GDM1 (cell line): ENCODE measurements at regions not wholly inside any gene's neighbourhood (a gene's known extent, or its start where the extent isn't known, plus 50 kb on each side); places are given as distances from the start of the nearest gene placed in this dataset.

Experiments
- DNase-seq: peaks from one replicate; lab custom pipeline; 2025; lab: John Stamatoyannopoulos, UW

GRCh38 chr22:49435596-49435995 lies 392.1 kb downstream of the BRD1 start:
- no peak for DNase-seq

- no peak for DNase-seq
Observed at GRCh38 chr22:49433717-49434611, 393.7 kb downstream of the BRD1 start.

- no peak for DNase-seq
Observed at GRCh38 chr22:49432897-49433443, 394.7 kb downstream of the BRD1 start.

GRCh38 chr22:49432211-49432896 lies 395.3 kb downstream of the BRD1 start:
- no peak for DNase-seq

GRCh38 chr22:49431551-49431950 lies 396.1 kb downstream of the BRD1 start:
- DNase-seq, result no peak

- no peak for DNase-seq
Observed at GRCh38 chr22:49429066-49429465, 398.6 kb downstream of the BRD1 start.

- DNase-seq, result no peak
Observed at GRCh38 chr22:49427941-49428340, 399.7 kb downstream of the BRD1 start.

- DNase-seq, result no peak
Observed at GRCh38 chr22:49427341-49427740, 400.3 kb downstream of the BRD1 start.

- no peak for DNase-seq
Observed at GRCh38 chr22:49426618-49427266, 400.9 kb downstream of the BRD1 start.

GRCh38 chr22:49426098-49426497 lies 401.6 kb downstream of the BRD1 start:
- DNase-seq, result no peak

- DNase-seq, result no peak
Observed at GRCh38 chr22:49425356-49425755, 402.3 kb downstream of the BRD1 start.

- no peak for DNase-seq
Observed at GRCh38 chr22:49424893-49425270, 402.8 kb downstream of the BRD1 start.

- DNase-seq, result no peak
Observed at GRCh38 chr22:49423125-49423650, 404.5 kb downstream of the BRD1 start.

- no peak for DNase-seq
Observed at GRCh38 chr22:49422701-49423100, 405.0 kb downstream of the BRD1 start.

GRCh38 chr22:49420651-49421050 lies 407.0 kb downstream of the BRD1 start:
- no peak for DNase-seq

- DNase-seq, result no peak
Observed at GRCh38 chr22:49419661-49420060, 408.0 kb downstream of the BRD1 start.

GRCh38 chr22:49418943-49419342 lies 408.7 kb downstream of the BRD1 start:
- no peak for DNase-seq

GRCh38 chr22:49418341-49418894 lies 409.3 kb downstream of the BRD1 start:
- no peak for DNase-seq

- DNase-seq, result no peak
Observed at GRCh38 chr22:49417833-49418232, 409.8 kb downstream of the BRD1 start.

GRCh38 chr22:49417326-49417725 lies 410.3 kb downstream of the BRD1 start:
- no peak for DNase-seq

- no peak for DNase-seq
Observed at GRCh38 chr22:49415151-49415951, 412.3 kb downstream of the BRD1 start.
